ENCODE measurements at regions not wholly inside any gene's neighbourhood (a gene's known extent, or its start where the extent isn't known, plus 50 kb on each side); places are given as distances from the start of the nearest gene placed in this dataset.

- DNase-seq (ENCODE audit: low read depth), result no peak
- TF ChIP-seq CTCF (IDR thresholded peaks at IDR 0.05; ENCODE audit: insufficient read depth, low read depth, low read length), result no peak
- no peak overlapping the region for H3K4me3 ChIP-seq (ENCODE audit: low read depth, low read length)
Measured at GRCh38 chr12:94768398-94769046, 118.2 kb upstream of the TMCC3 start.

GRCh38 chr12:94767956-94768355 lies 117.6 kb upstream of the TMCC3 start:
- H3K4me3 ChIP-seq (ENCODE audit: low read depth, low read length), result no peak overlapping the region
- DNase-seq (ENCODE audit: low read depth), result no peak
- TF ChIP-seq CTCF (IDR thresholded peaks at IDR 0.05; ENCODE audit: insufficient read depth, low read depth, low read length), result no peak

- TF ChIP-seq CTCF (IDR thresholded peaks at IDR 0.05; ENCODE audit: insufficient read depth, low read depth, low read length), result no peak
- no peak overlapping the region for H3K4me3 ChIP-seq (ENCODE audit: low read depth, low read length)
- no peak for DNase-seq (ENCODE audit: low read depth)
Measured at GRCh38 chr12:94766397-94766796, 116.0 kb upstream of the TMCC3 start.

- no peak for DNase-seq (ENCODE audit: low read depth)
- TF ChIP-seq CTCF (IDR thresholded peaks at IDR 0.05; ENCODE audit: insufficient read depth, low read depth, low read length), result no peak
- H3K4me3 ChIP-seq (ENCODE audit: low read depth, low read length), result no peak overlapping the region
Measured at GRCh38 chr12:94763462-94763861, 113.1 kb upstream of the TMCC3 start.

- H3K4me3 ChIP-seq (ENCODE audit: low read depth, low read length), result no peak overlapping the region
- TF ChIP-seq CTCF (IDR thresholded peaks at IDR 0.05; ENCODE audit: insufficient read depth, low read depth, low read length), result no peak
- DNase-seq (ENCODE audit: low read depth), result no peak
Measured at GRCh38 chr12:94762943-94763342, 112.6 kb upstream of the TMCC3 start.

GRCh38 chr12:94762259-94762942 lies 112.0 kb upstream of the TMCC3 start:
- H3K4me3 ChIP-seq (ENCODE audit: low read depth, low read length), result no peak overlapping the region
- DNase-seq (ENCODE audit: low read depth), result peak; percentile 50
- TF ChIP-seq CTCF (IDR thresholded peaks at IDR 0.05; ENCODE audit: insufficient read depth, low read depth, low read length), result no peak
